Naive thymus-derived CD4-positive, alpha-beta T cell (primary cell): ENCODE measurements at regions not wholly inside any gene's neighbourhood (a gene's known extent, or its start where the extent isn't known, plus 50 kb on each side); places are given as distances from the start of the nearest gene placed in this dataset.

Experiments used
- ATAC-seq: fragments of 150-1000 bp; cut with Tn5 transposase; 2 replicates; pipeline ENCODE4 v1.10.0; 2021; ENCODE audit warnings: mild to moderate bottlenecking, moderate library complexity
- CTCF ChIA-PET: fragments of 350-600 bp; sonication (Branson Sonifier 250); formaldehyde crosslinking; loops from one replicate; lab custom pipeline; 2021; ENCODE audit warnings: antibody characterized with exemption; lab: Charles Lee
- POLR2A ChIA-PET: fragments of 350-600 bp; sonication (Branson Sonifier 250); formaldehyde crosslinking; loops from one replicate; lab custom pipeline; 2021; ENCODE audit warnings: antibody characterized with exemption, inconsistent platforms; lab: Charles Lee
- DNase-seq, 9 donors: peaks; one replicate each; pipeline versions ENCODE4 v3.0.0 to v3.0.0-alpha.2; 2020 to 2022; ENCODE audit warnings: mixed read lengths in 1 of 9
- H3K27ac ChIP-seq: one replicate; pipeline ENCODE4 v1.7.0; 2013; ENCODE audit warnings: mild to moderate bottlenecking, low read depth, low read length, moderate library complexity
- H3K27me3 ChIP-seq, 2 donors: one replicate each; pipeline ENCODE4 v1.7.0; 2013; ENCODE audit warnings: low read length in 2 of 2, mild to moderate bottlenecking in 2 of 2, moderate library complexity in 2 of 2; ENCODE audit not compliant: control insufficient read depth in 2 of 2, insufficient read depth in 2 of 2
- H3K36me3 ChIP-seq, 3 experiments: 1 replicate in 2 of 3; 2 replicates in 1 of 3; pipeline ENCODE4 v1.7.0; 2013; ENCODE audit warnings: low read length in 3 of 3, mild to moderate bottlenecking in 3 of 3, moderate library complexity in 1 of 3; ENCODE audit not compliant: insufficient read depth in 3 of 3, control insufficient read depth in 2 of 3
- H3K4me1 ChIP-seq, 2 donors: one replicate each; pipeline ENCODE4 v1.7.0; 2013; ENCODE audit warnings: low read length in 2 of 2, mild to moderate bottlenecking in 2 of 2, moderate library complexity in 1 of 2; ENCODE audit not compliant: control insufficient read depth in 2 of 2, insufficient read depth in 2 of 2
- H3K4me3 ChIP-seq: 2 replicates; pipeline ENCODE4 v1.7.0; 2013; ENCODE audit warnings: mild to moderate bottlenecking, low read length
- H3K9me3 ChIP-seq, 3 experiments: 1 replicate in 2 of 3; 2 replicates in 1 of 3; pipeline ENCODE4 v1.7.0; 2013; ENCODE audit warnings: low read length in 3 of 3; ENCODE audit not compliant: control insufficient read depth in 2 of 3
- H3K27ac Mint-ChIP-seq, 9 donors: one replicate each; pipeline ENCODE4 v1.8.0; 2020 to 2022; ENCODE audit warnings: mixed read lengths in 9 of 9, mild to moderate bottlenecking in 8 of 9, moderate library complexity in 5 of 9, inconsistent platforms in 2 of 9
- H3K27me3 Mint-ChIP-seq, 5 donors: one replicate each; pipeline ENCODE4 v1.8.0; 2021 to 2022; ENCODE audit warnings: mixed read lengths in 5 of 5, mild to moderate bottlenecking in 1 of 5
- H3K36me3 Mint-ChIP-seq, 5 donors: one replicate each; pipeline ENCODE4 v1.8.0; 2020 to 2022; ENCODE audit warnings: mixed read lengths in 5 of 5, mild to moderate bottlenecking in 3 of 5, inconsistent platforms in 1 of 5
- H3K4me1 Mint-ChIP-seq, 7 donors: one replicate each; pipeline ENCODE4 v1.8.0; 2020 to 2022; ENCODE audit warnings: mixed read lengths in 7 of 7, mild to moderate bottlenecking in 3 of 7, inconsistent platforms in 1 of 7
- H3K4me3 Mint-ChIP-seq, 10 donors: one replicate each; pipeline ENCODE4 v1.8.0; 2020 to 2022; ENCODE audit warnings: mild to moderate bottlenecking in 10 of 10, mixed read lengths in 10 of 10, moderate library complexity in 6 of 10, inconsistent platforms in 2 of 10
- H3K9me3 Mint-ChIP-seq, 11 donors: one replicate each; pipeline ENCODE4 v1.8.0; 2020 to 2022; ENCODE audit warnings: mixed read lengths in 11 of 11, mild to moderate bottlenecking in 4 of 11, inconsistent platforms in 1 of 11, moderate library complexity in 1 of 11
- intact Hi-C, 2 donors: fragments of 100-400 bp; cut with micrococcal nuclease; formaldehyde crosslinking; loops; one replicate each; pipeline ENCODE4 v1.15.1; 2023

GRCh38 chr13:64928696-64929499 is 2301.2 kb downstream of the PCDH9 start:
- no peaks in the 10 kb centered on the region for H3K36me3 ChIP-seq
- H3K4me1 Mint-ChIP-seq = no peaks in the 10 kb centered on the region
- no peaks in the 10 kb centered on the region for H3K27me3 Mint-ChIP-seq
- no peak overlapping the region for H3K4me3 ChIP-seq
- ChIA-PET CTCF (interaction anchor here (0.6 kb wide), 1 partner anchor 287 kb away, joined by 3 read pairs; no protein-coding TSS in a partner anchor), POLR2A (no interaction called here)
- ATAC-seq = no peak
- intact Hi-C loops = no loop called here
- H3K4me1 ChIP-seq = no peaks in the 10 kb centered on the region
- no peak overlapping the region for H3K27ac ChIP-seq
- no peaks in the 10 kb centered on the region for H3K36me3 Mint-ChIP-seq
- DNase-seq = no peak
- H3K9me3 Mint-ChIP-seq = peaks cover 0 to 6% (median 2%) of the 10 kb centered on the region in 11 donors
- H3K9me3 ChIP-seq = peaks cover 0 to 6% (median 0%) of the 10 kb centered on the region in 3 experiments
- no peak overlapping the region for H3K27ac Mint-ChIP-seq
- H3K27me3 ChIP-seq = no peaks in the 10 kb centered on the region
- no peak overlapping the region for H3K4me3 Mint-ChIP-seq

- Histone ChIP-seq H3K27ac (no peak overlapping the region), H3K36me3 (no peaks in the 10 kb centered on the region), H3K4me1 (no peaks in the 10 kb centered on the region), H3K4me3 (no peak overlapping the region), H3K27me3 (no peaks in the 10 kb centered on the region), H3K9me3 (peaks cover 0 to 6% (median 0%) of the 10 kb centered on the region in 3 experiments)
- Mint-ChIP-seq H3K36me3 (no peaks in the 10 kb centered on the region), H3K9me3 (peaks cover 0 to 18% (median 4%) of the 10 kb centered on the region in 11 donors), H3K4me1 (no peaks in the 10 kb centered on the region), H3K27ac (no peak overlapping the region), H3K4me3 (no peak overlapping the region), H3K27me3 (no peaks in the 10 kb centered on the region)
- CTCF ChIA-PET = no interaction called here
- intact Hi-C loops = no loop called here
- DNase-seq (no peak), ATAC-seq (no peak)
- POLR2A ChIA-PET = no interaction called here
These were observed 2304.4 kb downstream of the PCDH9 start for GRCh38 chr13:64925727-64926126.

GRCh38 chr13:64925284-64925683 is 2304.9 kb downstream of the PCDH9 start:
- peaks cover 0 to 6% (median 0%) of the 10 kb centered on the region in 3 experiments for H3K9me3 ChIP-seq
- no peak for DNase-seq
- ChIA-PET CTCF (no interaction called here), POLR2A (no interaction called here)
- intact Hi-C loops = no loop called here
- no peaks in the 10 kb centered on the region for H3K36me3 ChIP-seq
- no peak overlapping the region for H3K4me3 ChIP-seq
- H3K27me3 ChIP-seq = no peaks in the 10 kb centered on the region
- H3K27me3 Mint-ChIP-seq = no peaks in the 10 kb centered on the region
- no peaks in the 10 kb centered on the region for H3K4me1 Mint-ChIP-seq
- no peak overlapping the region for H3K4me3 Mint-ChIP-seq
- H3K9me3 Mint-ChIP-seq = peaks cover 0 to 19% (median 4%) of the 10 kb centered on the region in 11 donors
- no peak overlapping the region for H3K27ac Mint-ChIP-seq
- no peaks in the 10 kb centered on the region for H3K4me1 ChIP-seq
- no peak overlapping the region for H3K27ac ChIP-seq
- no peak for ATAC-seq
- no peaks in the 10 kb centered on the region for H3K36me3 Mint-ChIP-seq

GRCh38 chr13:64924401-64924800 is 2305.7 kb downstream of the PCDH9 start:
- no peak overlapping the region for H3K27ac Mint-ChIP-seq
- intact Hi-C loops = no loop called here
- no peaks in the 10 kb centered on the region for H3K36me3 Mint-ChIP-seq
- CTCF ChIA-PET = no interaction called here
- no peak for DNase-seq
- no peaks in the 10 kb centered on the region for H3K36me3 ChIP-seq
- POLR2A ChIA-PET = no interaction called here
- no peaks in the 10 kb centered on the region for H3K27me3 ChIP-seq
- H3K4me3 Mint-ChIP-seq = no peak overlapping the region
- no peaks in the 10 kb centered on the region for H3K4me1 Mint-ChIP-seq
- H3K27ac ChIP-seq = no peak overlapping the region
- peaks cover 0 to 6% (median 0%) of the 10 kb centered on the region in 3 experiments for H3K9me3 ChIP-seq
- no peaks in the 10 kb centered on the region for H3K4me1 ChIP-seq
- no peak overlapping the region for H3K4me3 ChIP-seq
- ATAC-seq = no peak
- no peaks in the 10 kb centered on the region for H3K27me3 Mint-ChIP-seq
- H3K9me3 Mint-ChIP-seq = peaks cover 0 to 19% (median 4%) of the 10 kb centered on the region in 11 donors

GRCh38 chr13:64917566-64917965 is 2312.6 kb downstream of the PCDH9 start:
- ChIA-PET POLR2A (no interaction called here), CTCF (no interaction called here)
- no peak for DNase-seq
- ATAC-seq = no peak
- Histone ChIP-seq H3K36me3 (no peaks in the 10 kb centered on the region), H3K27ac (no peak overlapping the region), H3K4me1 (no peaks in the 10 kb centered on the region), H3K9me3 (no peaks in the 10 kb centered on the region), H3K27me3 (no peaks in the 10 kb centered on the region), H3K4me3 (no peak overlapping the region)
- Mint-ChIP-seq H3K36me3 (no peaks in the 10 kb centered on the region), H3K9me3 (peaks cover 0 to 35% (median 7%) of the 10 kb centered on the region in 11 donors), H3K27ac (no peak overlapping the region), H3K4me1 (no peaks in the 10 kb centered on the region), H3K27me3 (no peaks in the 10 kb centered on the region), H3K4me3 (no peak overlapping the region)
- intact Hi-C loops = no loop called here

GRCh38 chr13:64912141-64912540 is 2318.0 kb downstream of the PCDH9 start:
- Histone ChIP-seq H3K27ac (no peak overlapping the region), H3K4me1 (no peaks in the 10 kb centered on the region), H3K9me3 (no peaks in the 10 kb centered on the region), H3K27me3 (no peaks in the 10 kb centered on the region), H3K36me3 (no peaks in the 10 kb centered on the region), H3K4me3 (no peak overlapping the region)
- intact Hi-C loops = no loop called here
- no peak overlapping the region for H3K4me3 Mint-ChIP-seq
- ATAC-seq = no peak
- H3K4me1 Mint-ChIP-seq = no peaks in the 10 kb centered on the region
- ChIA-PET CTCF (no interaction called here), POLR2A (no interaction called here)
- H3K9me3 Mint-ChIP-seq = peaks cover 3 to 35% (median 11%) of the 10 kb centered on the region in 11 donors
- no peaks in the 10 kb centered on the region for H3K36me3 Mint-ChIP-seq
- H3K27ac Mint-ChIP-seq = no peak overlapping the region
- H3K27me3 Mint-ChIP-seq = no peaks in the 10 kb centered on the region
- DNase-seq = no peak

GRCh38 chr13:64910096-64910495 is 2320.0 kb downstream of the PCDH9 start:
- intact Hi-C loops = no loop called here
- Mint-ChIP-seq H3K27me3 (no peaks in the 10 kb centered on the region), H3K9me3 (peaks cover 0 to 38% (median 10%) of the 10 kb centered on the region in 11 donors), H3K36me3 (no peaks in the 10 kb centered on the region), H3K4me1 (no peaks in the 10 kb centered on the region), H3K4me3 (no peak overlapping the region), H3K27ac (no peak overlapping the region)
- no peaks in the 10 kb centered on the region for H3K4me1 ChIP-seq
- POLR2A ChIA-PET = no interaction called here
- no peaks in the 10 kb centered on the region for H3K9me3 ChIP-seq
- DNase-seq = no peak
- H3K4me3 ChIP-seq = no peak overlapping the region
- ATAC-seq = no peak
- CTCF ChIA-PET = no interaction called here
- no peak overlapping the region for H3K27ac ChIP-seq
- H3K36me3 ChIP-seq = no peaks in the 10 kb centered on the region
- no peaks in the 10 kb centered on the region for H3K27me3 ChIP-seq
